HCT116 (cell line): ENCODE measurements at regions not wholly inside any gene's neighbourhood (a gene's known extent, or its start where the extent isn't known, plus 50 kb on each side); places are given as distances from the start of the nearest gene placed in this dataset.

Experiments
- CEBPB ChIP-seq: IDR thresholded peaks from 2 replicates; pipeline ENCODE4 v1.6.1; 2012; ENCODE audit warnings: low read depth
- EGR1 ChIP-seq: IDR thresholded peaks from 2 replicates; pipeline ENCODE4 v1.6.1; 2012; ENCODE audit warnings: low read depth
- EZH2 ChIP-seq: fragments of 200-600 bp; sonication (generic); IDR thresholded peaks from 2 replicates; pipeline ENCODE4 v1.6.1; 2017; ENCODE audit warnings: antibody characterized with exemption, mixed run types
- EZH2phosphoT487 ChIP-seq: fragments of 200-600 bp; IDR thresholded peaks from 2 replicates; pipeline ENCODE4 v1.6.1; 2018; ENCODE audit warnings: antibody characterized with exemption, borderline replicate concordance
- FOSL1 ChIP-seq: IDR thresholded peaks from 2 replicates; pipeline ENCODE4 v1.6.1; 2012; ENCODE audit warnings: low read depth
- POLR2A ChIP-seq: IDR thresholded peaks from 2 replicates; pipeline ENCODE4 v1.7.0; 2011; ENCODE audit warnings: borderline replicate concordance; ENCODE audit not compliant: insufficient read depth, insufficient read length; ENCODE audit errors: extremely low read depth
- POLR2AphosphoS5 ChIP-seq: IDR thresholded peaks from 2 replicates; pipeline ENCODE4 v1.6.1; 2011; ENCODE audit warnings: mild to moderate bottlenecking, low read depth, low read length, moderate library complexity
- RAD21 ChIP-seq: IDR thresholded peaks from 2 replicates; pipeline ENCODE4 v1.6.1; 2012; ENCODE audit warnings: low read depth, mild to moderate bottlenecking
- SP1 ChIP-seq: IDR thresholded peaks from 2 replicates; pipeline ENCODE4 v1.6.1; 2012; ENCODE audit warnings: low read depth
- ZNF274 ChIP-seq: fragments of 200-500 bp; sonication (Bioruptor generic); IDR thresholded peaks from 2 replicates; pipeline ENCODE4 v1.6.1; 2014; ENCODE audit warnings: mild to moderate bottlenecking, low read depth, low read length, inconsistent platforms
- TF ChIP-seq, protein P1 (sequence below), 3 experiments: fragments of 200-600 bp in 1 of 3; sonication (generic) in 1 of 3; IDR thresholded peaks in 2 of 3; conservative IDR thresholded peaks in 1 of 3; 2 replicates each; pipeline ENCODE4 v1.5.1; 2012 to 2017; ENCODE audit warnings: low read depth in 2 of 3, low read length in 2 of 3, antibody characterized with exemption in 1 of 3, borderline replicate concordance in 1 of 3, control low read depth in 1 of 3, mild to moderate bottlenecking in 1 of 3, mixed read lengths in 1 of 3, mixed run types in 1 of 3, moderate library complexity in 1 of 3; ENCODE audit not compliant: insufficient read depth in 1 of 3
- TF ChIP-seq, protein P2 (sequence below): IDR thresholded peaks from 2 replicates; pipeline ENCODE4 v1.6.1; 2012; ENCODE audit warnings: low read depth

DNA sequence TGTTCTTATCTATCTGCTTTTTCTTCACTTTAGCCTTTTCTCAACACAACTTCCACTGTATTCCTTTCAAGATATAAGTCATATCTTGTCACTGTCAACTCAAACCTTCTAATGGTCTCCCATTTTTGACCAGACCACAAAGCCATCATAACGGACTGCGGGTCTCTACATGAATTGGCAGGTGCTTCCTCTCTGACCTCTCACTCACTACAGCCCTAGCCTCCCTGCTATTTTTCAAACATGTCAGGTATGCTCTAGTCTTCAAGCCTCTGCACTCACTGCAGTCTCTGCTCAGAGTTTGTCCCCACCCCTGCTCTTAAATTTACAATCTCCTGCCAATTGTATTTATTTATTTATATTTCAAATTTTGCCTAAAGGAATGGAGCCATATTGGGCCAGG lies 858.1 kb downstream of the TRIB2 start:
- no peak for TF ChIP-seq ZNF274
- no peak for TF ChIP-seq POLR2A
- TF ChIP-seq, protein P1, sequence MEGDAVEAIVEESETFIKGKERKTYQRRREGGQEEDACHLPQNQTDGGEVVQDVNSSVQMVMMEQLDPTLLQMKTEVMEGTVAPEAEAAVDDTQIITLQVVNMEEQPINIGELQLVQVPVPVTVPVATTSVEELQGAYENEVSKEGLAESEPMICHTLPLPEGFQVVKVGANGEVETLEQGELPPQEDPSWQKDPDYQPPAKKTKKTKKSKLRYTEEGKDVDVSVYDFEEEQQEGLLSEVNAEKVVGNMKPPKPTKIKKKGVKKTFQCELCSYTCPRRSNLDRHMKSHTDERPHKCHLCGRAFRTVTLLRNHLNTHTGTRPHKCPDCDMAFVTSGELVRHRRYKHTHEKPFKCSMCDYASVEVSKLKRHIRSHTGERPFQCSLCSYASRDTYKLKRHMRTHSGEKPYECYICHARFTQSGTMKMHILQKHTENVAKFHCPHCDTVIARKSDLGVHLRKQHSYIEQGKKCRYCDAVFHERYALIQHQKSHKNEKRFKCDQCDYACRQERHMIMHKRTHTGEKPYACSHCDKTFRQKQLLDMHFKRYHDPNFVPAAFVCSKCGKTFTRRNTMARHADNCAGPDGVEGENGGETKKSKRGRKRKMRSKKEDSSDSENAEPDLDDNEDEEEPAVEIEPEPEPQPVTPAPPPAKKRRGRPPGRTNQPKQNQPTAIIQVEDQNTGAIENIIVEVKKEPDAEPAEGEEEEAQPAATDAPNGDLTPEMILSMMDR (IDR thresholded peaks at IDR 0.05 in 2 of 3, conservative IDR thresholded peaks at IDR 0.05 in 1 of 3; ENCODE audit: borderline replicate concordance in 1 of 3, insufficient read depth in 1 of 3, low read depth in 2 of 3, low read length in 2 of 3), result no peak
- no peak for TF ChIP-seq EGR1
- TF ChIP-seq, protein P2, sequence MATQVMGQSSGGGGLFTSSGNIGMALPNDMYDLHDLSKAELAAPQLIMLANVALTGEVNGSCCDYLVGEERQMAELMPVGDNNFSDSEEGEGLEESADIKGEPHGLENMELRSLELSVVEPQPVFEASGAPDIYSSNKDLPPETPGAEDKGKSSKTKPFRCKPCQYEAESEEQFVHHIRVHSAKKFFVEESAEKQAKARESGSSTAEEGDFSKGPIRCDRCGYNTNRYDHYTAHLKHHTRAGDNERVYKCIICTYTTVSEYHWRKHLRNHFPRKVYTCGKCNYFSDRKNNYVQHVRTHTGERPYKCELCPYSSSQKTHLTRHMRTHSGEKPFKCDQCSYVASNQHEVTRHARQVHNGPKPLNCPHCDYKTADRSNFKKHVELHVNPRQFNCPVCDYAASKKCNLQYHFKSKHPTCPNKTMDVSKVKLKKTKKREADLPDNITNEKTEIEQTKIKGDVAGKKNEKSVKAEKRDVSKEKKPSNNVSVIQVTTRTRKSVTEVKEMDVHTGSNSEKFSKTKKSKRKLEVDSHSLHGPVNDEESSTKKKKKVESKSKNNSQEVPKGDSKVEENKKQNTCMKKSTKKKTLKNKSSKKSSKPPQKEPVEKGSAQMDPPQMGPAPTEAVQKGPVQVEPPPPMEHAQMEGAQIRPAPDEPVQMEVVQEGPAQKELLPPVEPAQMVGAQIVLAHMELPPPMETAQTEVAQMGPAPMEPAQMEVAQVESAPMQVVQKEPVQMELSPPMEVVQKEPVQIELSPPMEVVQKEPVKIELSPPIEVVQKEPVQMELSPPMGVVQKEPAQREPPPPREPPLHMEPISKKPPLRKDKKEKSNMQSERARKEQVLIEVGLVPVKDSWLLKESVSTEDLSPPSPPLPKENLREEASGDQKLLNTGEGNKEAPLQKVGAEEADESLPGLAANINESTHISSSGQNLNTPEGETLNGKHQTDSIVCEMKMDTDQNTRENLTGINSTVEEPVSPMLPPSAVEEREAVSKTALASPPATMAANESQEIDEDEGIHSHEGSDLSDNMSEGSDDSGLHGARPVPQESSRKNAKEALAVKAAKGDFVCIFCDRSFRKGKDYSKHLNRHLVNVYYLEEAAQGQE, result no peak
- no peak for TF ChIP-seq FOSL1
- no peak for TF ChIP-seq RAD21
- no peak for TF ChIP-seq CEBPB
- TF ChIP-seq POLR2AphosphoS5, result no peak
- TF ChIP-seq EZH2phosphoT487, result no peak
- no peak for TF ChIP-seq SP1
- no peak for TF ChIP-seq EZH2
